Mesenchymal stem cell (in vitro differentiated cells and primary cell): ENCODE measurements at regions not wholly inside any gene's neighbourhood (a gene's known extent, or its start where the extent isn't known, plus 50 kb on each side); places are given as distances from the start of the nearest gene placed in this dataset.

Source experiments
- DNase-seq: peaks from one replicate; pipeline ENCODE4 v3.0.0-alpha.2; 2013
- H2AFZ ChIP-seq: one replicate; pipeline ENCODE4 v1.6.1; 2013; ENCODE audit warnings: low read depth, mild to moderate bottlenecking, control low read depth, inconsistent platforms, low read length, moderate library complexity
- H2AK5ac ChIP-seq: 2 replicates; pipeline ENCODE4 v1.6.1; 2013; ENCODE audit warnings: low read length, moderate library complexity, mild to moderate bottlenecking, inconsistent platforms; ENCODE audit not compliant: severe bottlenecking
- H2BK120ac ChIP-seq: one replicate; pipeline ENCODE4 v1.6.1; 2013; ENCODE audit warnings: low read depth, mild to moderate bottlenecking, inconsistent platforms, low read length, moderate library complexity
- H2BK12ac ChIP-seq, 2 experiments: one replicate each; pipeline ENCODE4 v1.6.1; 2013; ENCODE audit warnings: inconsistent platforms in 2 of 2, low read length in 2 of 2, mild to moderate bottlenecking in 2 of 2, moderate library complexity in 2 of 2, control low read depth in 1 of 2
- H2BK15ac ChIP-seq: one replicate; pipeline ENCODE4 v1.6.1; 2013; ENCODE audit warnings: mild to moderate bottlenecking, low read depth, inconsistent platforms; ENCODE audit not compliant: poor library complexity, severe bottlenecking
- H2BK5ac ChIP-seq: 2 replicates; pipeline ENCODE4 v1.6.1; 2013; ENCODE audit warnings: low read depth, mild to moderate bottlenecking, low read length, control low read depth, inconsistent platforms; ENCODE audit not compliant: poor library complexity, severe bottlenecking
- H3K14ac ChIP-seq, 2 experiments: one replicate each; pipeline ENCODE4 v1.6.1; 2013; ENCODE audit warnings: inconsistent platforms in 2 of 2, low read length in 2 of 2, control low read depth in 1 of 2, mild to moderate bottlenecking in 1 of 2, moderate library complexity in 1 of 2
- H3K18ac ChIP-seq, 2 experiments: one replicate each; pipeline ENCODE4 v1.6.1; 2013; ENCODE audit warnings: inconsistent platforms in 2 of 2, low read length in 2 of 2, control low read depth in 1 of 2, low read depth in 1 of 2, mild to moderate bottlenecking in 1 of 2
- H3K23ac ChIP-seq, 2 experiments: one replicate each; pipeline ENCODE4 v1.6.1; 2013; ENCODE audit warnings: inconsistent platforms in 2 of 2, low read length in 2 of 2, mild to moderate bottlenecking in 2 of 2, moderate library complexity in 2 of 2, control low read depth in 1 of 2
- H3K27ac ChIP-seq: 2 replicates; pipeline ENCODE4 v1.5.1; 2013; ENCODE audit warnings: mild to moderate bottlenecking, moderate library complexity, low read length, control low read depth, inconsistent platforms; ENCODE audit not compliant: poor library complexity, severe bottlenecking
- H3K27me3 ChIP-seq, 2 experiments: 2 replicates each; pipeline versions ENCODE4 v1.6.1 to v1.7.0; 2013; ENCODE audit warnings: low read length in 2 of 2, mild to moderate bottlenecking in 2 of 2, moderate library complexity in 2 of 2, control low read depth in 1 of 2, inconsistent platforms in 1 of 2; ENCODE audit not compliant: control insufficient read depth in 1 of 2, insufficient read depth in 1 of 2
- H3K36me3 ChIP-seq, 2 experiments: 2 replicates each; pipeline versions ENCODE4 v1.6.1 to v1.7.0; 2013; ENCODE audit warnings: low read length in 2 of 2, control low read depth in 1 of 2, inconsistent platforms in 1 of 2, low read depth in 1 of 2, mild to moderate bottlenecking in 1 of 2; ENCODE audit not compliant: insufficient read depth in 2 of 2, control insufficient read depth in 1 of 2
- H3K4ac ChIP-seq, 2 experiments: one replicate each; pipeline ENCODE4 v1.6.1; 2013; ENCODE audit warnings: inconsistent platforms in 2 of 2, low read length in 2 of 2, mild to moderate bottlenecking in 2 of 2, moderate library complexity in 2 of 2, control low read depth in 1 of 2, low read depth in 1 of 2
- H3K4me1 ChIP-seq: 2 replicates; pipeline ENCODE4 v1.6.1; 2013; ENCODE audit warnings: low read depth, low read length, control low read depth; ENCODE audit not compliant: control insufficient read depth, insufficient read depth
- H3K4me2 ChIP-seq: 2 replicates; pipeline ENCODE4 v1.6.1; 2013; ENCODE audit warnings: low read length, mild to moderate bottlenecking, inconsistent platforms; ENCODE audit not compliant: poor library complexity, severe bottlenecking
- H3K4me3 ChIP-seq, 2 experiments: 2 replicates each; pipeline versions ENCODE4 v1.5.1 to v1.7.0; 2013; ENCODE audit warnings: low read length in 2 of 2, mild to moderate bottlenecking in 2 of 2, control low read depth in 1 of 2, low read depth in 1 of 2; ENCODE audit not compliant: insufficient read depth in 1 of 2
- H3K79me1 ChIP-seq: replicated peaks from 2 replicates; pipeline ENCODE4 v1.6.1; 2013; ENCODE audit warnings: mild to moderate bottlenecking, control low read depth, low read length, inconsistent platforms; ENCODE audit not compliant: poor library complexity, severe bottlenecking
- H3K9ac ChIP-seq: 2 replicates; pipeline ENCODE4 v1.7.0; 2013; ENCODE audit warnings: mild to moderate bottlenecking, low read length, moderate library complexity
- H3K9me3 ChIP-seq: 2 replicates; pipeline ENCODE4 v1.7.0; 2013; ENCODE audit warnings: mild to moderate bottlenecking, low read length; ENCODE audit not compliant: control insufficient read depth
- H4K8ac ChIP-seq: one replicate; pipeline ENCODE4 v1.6.1; 2013; ENCODE audit warnings: inconsistent platforms, mild to moderate bottlenecking, low read length, moderate library complexity
- H4K91ac ChIP-seq: one replicate; pipeline ENCODE4 v1.6.1; 2013; ENCODE audit warnings: mild to moderate bottlenecking, low read length, inconsistent platforms
- whole genome bisulfite sequencing: methylation state at CpG from one replicate; pipeline ENCODE4 v1.1.7; 2013; ENCODE audit warnings: mixed read lengths; 5-methylcytosine and 5-hydroxymethylcytosine counted together

- Histone ChIP-seq H2AK5ac (no peak overlapping the region), H2BK120ac (no peak overlapping the region), H3K23ac (no peak overlapping the region), H4K91ac (no peak overlapping the region), H3K9ac (no peak overlapping the region), H2BK15ac (no peak overlapping the region), H2AFZ (no peak overlapping the region), H3K18ac (no peak overlapping the region), H3K27me3 (peaks cover 21 to 41% of the 10 kb centered on the region in 2 experiments), H3K4ac (no peak overlapping the region), H3K27ac (no peak overlapping the region), H3K4me2 (no peak overlapping the region), H2BK12ac (no peak overlapping the region), H3K4me3 (no peak overlapping the region), H4K8ac (no peak overlapping the region), H3K79me1 (no peaks in the 10 kb centered on the region), H3K36me3 (no peaks in the 10 kb centered on the region), H3K4me1 (no peaks in the 10 kb centered on the region), H2BK5ac (no peak overlapping the region), H3K9me3 (peaks cover 18% of the 10 kb centered on the region), H3K14ac (no peak overlapping the region)
- no peak for DNase-seq
- WGBS = 64% methylated on average over 3 of the region's 3 CpGs
Observed at GRCh38 chr11:120054016-120054752, 83.7 kb downstream of the TRIM29 start.

GRCh38 chr11:120052196-120052775 lies 85.6 kb downstream of the TRIM29 start:
- no peak overlapping the region for H2AK5ac ChIP-seq
- H3K4me3 ChIP-seq = no peak overlapping the region
- WGBS = 83% methylated on average over 6 of the region's 6 CpGs
- H3K27ac ChIP-seq = no peak overlapping the region
- DNase-seq = no peak
- no peak overlapping the region for H2BK5ac ChIP-seq
- no peak overlapping the region for H3K4ac ChIP-seq
- H3K79me1 ChIP-seq = no peaks in the 10 kb centered on the region
- no peak overlapping the region for H3K18ac ChIP-seq
- no peak overlapping the region for H2AFZ ChIP-seq
- no peak overlapping the region for H2BK120ac ChIP-seq
- no peak overlapping the region for H2BK12ac ChIP-seq
- H2BK15ac ChIP-seq = no peak overlapping the region
- no peak overlapping the region for H3K23ac ChIP-seq
- H4K8ac ChIP-seq = no peak overlapping the region
- no peak overlapping the region for H3K9ac ChIP-seq
- no peak overlapping the region for H4K91ac ChIP-seq
- no peaks in the 10 kb centered on the region for H3K36me3 ChIP-seq
- H3K14ac ChIP-seq = no peak overlapping the region
- H3K4me2 ChIP-seq = no peak overlapping the region
- peaks cover 31% of the 10 kb centered on the region for H3K9me3 ChIP-seq
- no peaks in the 10 kb centered on the region for H3K4me1 ChIP-seq
- peaks cover 6 to 31% of the 10 kb centered on the region in 2 experiments for H3K27me3 ChIP-seq

- Histone ChIP-seq H2AFZ (no peak overlapping the region), H3K27ac (no peak overlapping the region), H2BK15ac (no peak overlapping the region)
Observed at GRCh38 chr11:120044011-120044675, 93.8 kb downstream of the TRIM29 start.

GRCh38 chr11:120043328-120043945 lies 94.5 kb downstream of the TRIM29 start:
- Histone ChIP-seq H2BK12ac (no peak overlapping the region), H3K27ac (no peak overlapping the region), H2AFZ (no peak overlapping the region), H3K18ac (no peak overlapping the region), H3K79me1 (no peaks in the 10 kb centered on the region), H3K4me3 (no peak overlapping the region), H2BK15ac (no peak overlapping the region), H4K91ac (no peak overlapping the region), H3K27me3 (peaks cover 6 to 44% of the 10 kb centered on the region in 2 experiments), H3K9ac (no peak overlapping the region), H3K36me3 (no peaks in the 10 kb centered on the region), H3K14ac (no peak overlapping the region), H2BK5ac (no peak overlapping the region), H4K8ac (no peak overlapping the region), H3K4me1 (no peaks in the 10 kb centered on the region), H3K4ac (no peak overlapping the region), H2BK120ac (no peak overlapping the region), H3K23ac (no peak overlapping the region), H3K9me3 (peaks cover 26% of the 10 kb centered on the region), H2AK5ac (no peak overlapping the region), H3K4me2 (no peak overlapping the region)
- DNase-seq = no peak
- WGBS = 77% methylated on average over 4 of the region's 4 CpGs

More at GRCh38 chr11:120044011-120044675, 93.8 kb downstream of the TRIM29 start:
- Histone ChIP-seq H3K4me1 (no peaks in the 10 kb centered on the region), H4K91ac (no peak overlapping the region), H2AK5ac (no peak overlapping the region), H3K14ac (no peak overlapping the region), H3K9me3 (peaks cover 30% of the 10 kb centered on the region), H3K9ac (no peak overlapping the region), H3K23ac (no peak overlapping the region), H2BK12ac (no peak overlapping the region), H3K27me3 (peaks cover 6 to 41% of the 10 kb centered on the region in 2 experiments), H3K4me2 (no peak overlapping the region), H3K79me1 (no peaks in the 10 kb centered on the region), H2BK5ac (no peak overlapping the region), H2BK120ac (no peak overlapping the region), H3K4me3 (no peak overlapping the region), H3K36me3 (no peaks in the 10 kb centered on the region), H3K4ac (no peak overlapping the region), H3K18ac (no peak overlapping the region), H4K8ac (no peak overlapping the region)
- WGBS = 88% methylated on average over 1 of the region's 1 CpG
- no peak for DNase-seq
